GM10248 (cell line): ENCODE measurements at regions not wholly inside any gene's neighbourhood (a gene's known extent, or its start where the extent isn't known, plus 50 kb on each side); places are given as distances from the start of the nearest gene placed in this dataset.

ENCODE experiments used
- CTCF ChIA-PET: fragments of 300-600 bp; sonication (Branson Sonifier 250); formaldehyde crosslinking; extraction: SDS; loops from one replicate; lab custom pipeline; 2021; ENCODE audit warnings: antibody characterized with exemption; lab: Yijun Ruan, JAX
- POLR2A ChIA-PET: fragments of 350-650 bp; sonication (Branson Sonifier 250); formaldehyde crosslinking; extraction: SDS; loops from one replicate; lab custom pipeline; 2020; ENCODE audit warnings: antibody characterized with exemption; lab: Yijun Ruan, JAX
- DNase-seq: peaks from one replicate; pipeline ENCODE4 v3.0.0; 2012; ENCODE audit errors: extremely low spot score
- CTCF ChIP-seq: IDR thresholded peaks from 2 replicates; pipeline ENCODE4 v1.5.1; 2012; ENCODE audit warnings: mild to moderate bottlenecking, low read depth; ENCODE audit errors: extremely low read depth, missing control alignments, control extremely low read depth

- POLR2A ChIA-PET: no interaction called here
- TF ChIP-seq CTCF: no peak
- no peak for DNase-seq
- CTCF ChIA-PET: no interaction called here
Measured at GRCh38 chr22:48314073-48314472, 1513.6 kb downstream of the BRD1 start.

GRCh38 chr22:48313175-48313830 lies 1514.4 kb downstream of the BRD1 start:
- no peak for TF ChIP-seq CTCF
- DNase-seq: no peak
- POLR2A ChIA-PET: no interaction called here
- CTCF ChIA-PET: no interaction called here

- ChIA-PET POLR2A (no interaction called here), CTCF (no interaction called here)
- TF ChIP-seq CTCF: no peak
- no peak for DNase-seq
Measured at GRCh38 chr22:48310740-48311139, 1516.9 kb downstream of the BRD1 start.

GRCh38 chr22:48310289-48310688 lies 1517.4 kb downstream of the BRD1 start:
- DNase-seq: no peak
- TF ChIP-seq CTCF: no peak
- ChIA-PET CTCF (no interaction called here), POLR2A (no interaction called here)

GRCh38 chr22:48309836-48310235 lies 1517.8 kb downstream of the BRD1 start:
- no peak for TF ChIP-seq CTCF
- DNase-seq: no peak
- CTCF ChIA-PET: no interaction called here
- POLR2A ChIA-PET: no interaction called here

- no peak for DNase-seq
- ChIA-PET CTCF (no interaction called here), POLR2A (no interaction called here)
- no peak for TF ChIP-seq CTCF
Measured at GRCh38 chr22:48309115-48309705, 1518.5 kb downstream of the BRD1 start.
